Stimulated activated CD8-positive, alpha-beta memory T cell treated with anti-CD3 and anti-CD28 coated beads, Interleukin-4, amount 100 ng/mL, for 1 hour (primary cell): ENCODE measurements at regions not wholly inside any gene's neighbourhood (a gene's known extent, or its start where the extent isn't known, plus 50 kb on each side); places are given as distances from the start of the nearest gene placed in this dataset.

Source experiments
- DNase-seq, 2 donors: peaks; one replicate each; pipeline ENCODE4 v3.0.0-alpha.2; 2020; ENCODE audit warnings: low read depth in 2 of 2, low spot score in 1 of 2

- no peak for DNase-seq
These were observed 49.8 kb upstream of the GADD45A start for GRCh38 chr1:67635055-67635809.
